Fibroblast of the aortic adventitia (primary cell): ENCODE measurements at regions not wholly inside any gene's neighbourhood (a gene's known extent, or its start where the extent isn't known, plus 50 kb on each side); places are given as distances from the start of the nearest gene placed in this dataset.

ENCODE experiments used
- DNase-seq: peaks from one replicate; pipeline ENCODE4 v3.0.0-alpha.2; 2010; ENCODE audit warnings: low read depth
- H3K4me3 ChIP-seq: 2 replicates; pipeline ENCODE4 v1.5.1; 2011; ENCODE audit warnings: low read depth, mild to moderate bottlenecking, control low read depth, low read length, moderate library complexity
- TF ChIP-seq, protein P1 (sequence below): IDR thresholded peaks from 2 replicates; pipeline ENCODE4 v1.5.1; 2011; ENCODE audit warnings: mild to moderate bottlenecking, low read length, control low read depth, inconsistent platforms; ENCODE audit not compliant: insufficient read depth

DNA sequence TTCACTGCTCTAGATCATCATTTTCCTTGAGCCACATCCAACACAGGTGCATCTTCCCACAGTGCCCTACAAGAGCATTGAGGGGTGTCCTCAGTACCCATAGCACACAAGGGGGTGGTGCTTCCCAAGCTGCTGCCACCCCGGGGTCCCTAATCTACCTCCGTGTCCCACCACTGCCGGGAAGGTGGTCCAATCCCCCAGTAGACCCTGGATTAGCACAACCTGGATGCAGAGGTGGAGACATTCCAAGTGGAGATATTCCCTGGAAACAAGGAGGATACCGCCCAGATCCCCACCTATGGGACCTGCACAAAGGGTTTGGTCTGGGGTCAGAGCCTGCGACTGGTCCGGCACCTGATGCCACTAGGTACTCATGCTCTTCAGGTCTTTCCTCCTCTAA, 284.8 kb upstream of the PPP2R2D start:
- DNase-seq: no peak
- TF ChIP-seq, protein P1, sequence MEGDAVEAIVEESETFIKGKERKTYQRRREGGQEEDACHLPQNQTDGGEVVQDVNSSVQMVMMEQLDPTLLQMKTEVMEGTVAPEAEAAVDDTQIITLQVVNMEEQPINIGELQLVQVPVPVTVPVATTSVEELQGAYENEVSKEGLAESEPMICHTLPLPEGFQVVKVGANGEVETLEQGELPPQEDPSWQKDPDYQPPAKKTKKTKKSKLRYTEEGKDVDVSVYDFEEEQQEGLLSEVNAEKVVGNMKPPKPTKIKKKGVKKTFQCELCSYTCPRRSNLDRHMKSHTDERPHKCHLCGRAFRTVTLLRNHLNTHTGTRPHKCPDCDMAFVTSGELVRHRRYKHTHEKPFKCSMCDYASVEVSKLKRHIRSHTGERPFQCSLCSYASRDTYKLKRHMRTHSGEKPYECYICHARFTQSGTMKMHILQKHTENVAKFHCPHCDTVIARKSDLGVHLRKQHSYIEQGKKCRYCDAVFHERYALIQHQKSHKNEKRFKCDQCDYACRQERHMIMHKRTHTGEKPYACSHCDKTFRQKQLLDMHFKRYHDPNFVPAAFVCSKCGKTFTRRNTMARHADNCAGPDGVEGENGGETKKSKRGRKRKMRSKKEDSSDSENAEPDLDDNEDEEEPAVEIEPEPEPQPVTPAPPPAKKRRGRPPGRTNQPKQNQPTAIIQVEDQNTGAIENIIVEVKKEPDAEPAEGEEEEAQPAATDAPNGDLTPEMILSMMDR: no peak
- no peak overlapping the region for H3K4me3 ChIP-seq

DNA sequence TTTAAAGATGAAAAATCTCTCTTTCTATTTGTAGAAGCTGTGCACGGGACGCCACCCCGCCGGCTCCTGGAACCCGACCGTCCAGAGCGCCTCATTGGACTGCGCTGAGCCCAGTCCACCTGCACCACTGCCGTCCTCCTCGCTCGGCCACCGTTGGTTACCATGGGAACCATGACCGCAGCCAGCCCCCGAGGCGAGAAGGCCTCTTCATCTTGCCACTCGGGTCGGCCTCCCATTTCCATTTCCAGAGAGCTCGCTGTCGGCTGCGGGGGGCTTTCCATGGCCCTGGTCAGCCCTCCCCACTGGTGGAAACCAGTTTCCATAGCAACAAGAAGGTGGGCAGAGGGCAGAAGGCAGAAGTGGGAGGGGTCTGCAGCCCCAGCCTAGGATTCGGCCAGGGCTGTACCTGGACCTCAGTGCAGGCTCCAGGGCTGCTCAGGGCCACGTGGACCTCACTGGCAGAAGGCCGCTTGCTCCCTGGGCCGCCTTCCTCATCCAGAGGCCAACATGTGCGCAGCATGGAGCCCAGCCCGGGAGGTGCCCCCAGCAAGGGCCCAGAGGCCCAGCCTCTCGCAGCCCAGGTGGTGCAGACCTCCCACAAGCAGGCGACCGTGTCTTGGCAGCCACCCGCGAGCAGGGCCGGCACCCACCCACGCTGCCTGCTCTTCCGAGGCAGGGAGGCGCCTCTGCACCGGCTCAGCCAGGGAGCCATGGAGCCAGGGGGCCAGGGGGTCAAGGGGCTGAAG, 283.5 kb upstream of the PPP2R2D start:
- no peak overlapping the region for H3K4me3 ChIP-seq
- no peak for DNase-seq
- TF ChIP-seq, protein P1: no peak

DNA sequence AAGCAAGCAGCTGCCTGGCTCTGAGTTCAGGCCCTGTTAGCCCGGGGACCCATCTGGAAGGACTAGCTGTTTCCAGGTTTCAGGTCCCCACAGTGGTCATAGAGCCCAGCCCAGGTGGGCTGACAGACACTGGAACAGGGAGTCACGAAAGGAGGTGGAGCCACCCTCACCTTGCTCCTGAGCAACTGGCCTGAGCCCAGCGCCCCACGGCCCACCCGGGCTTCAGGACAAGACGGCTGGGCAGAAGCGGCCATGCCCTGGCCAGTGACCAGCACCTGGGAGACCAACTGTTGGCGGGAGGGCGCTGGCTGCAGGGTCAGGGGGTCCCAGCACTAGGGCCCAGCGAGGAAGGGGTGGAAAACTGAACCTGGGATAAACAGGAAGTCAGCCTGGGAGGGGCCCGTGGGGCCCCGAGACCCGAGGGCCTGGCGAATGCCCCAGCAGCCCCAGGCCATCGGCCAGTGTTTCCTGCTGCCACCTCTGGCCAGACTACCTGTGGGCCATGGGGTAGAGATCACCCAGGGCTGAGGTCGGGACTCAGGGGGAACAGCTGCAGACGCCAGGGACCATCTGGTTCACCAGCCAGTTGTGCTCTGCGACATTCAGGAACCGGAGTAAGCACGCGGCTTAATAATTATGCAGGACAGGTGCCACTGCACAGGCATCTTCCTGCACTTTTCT, 282.1 kb upstream of the PPP2R2D start:
- TF ChIP-seq, protein P1: no peak
- no peak for DNase-seq
- no peak overlapping the region for H3K4me3 ChIP-seq

DNA sequence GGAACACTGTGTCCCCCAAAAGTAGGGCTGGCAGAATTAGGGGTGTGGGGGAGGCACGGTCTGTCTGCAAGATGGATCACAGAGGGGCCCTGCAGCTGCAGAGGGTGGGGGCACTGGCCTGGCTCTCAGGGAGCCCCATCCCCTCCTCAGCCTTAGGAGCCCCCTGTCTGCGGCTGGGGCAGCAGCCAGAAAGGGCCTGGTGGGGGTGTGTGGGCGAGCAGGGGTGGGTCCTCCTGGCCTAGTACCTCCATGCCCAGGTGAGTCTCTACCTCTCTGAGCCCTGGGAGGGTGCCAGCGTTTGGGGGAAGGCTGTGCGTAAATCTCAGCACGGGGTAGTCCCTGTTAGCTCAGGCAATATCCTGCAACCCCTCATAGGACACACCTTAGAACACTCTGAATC, 280.5 kb upstream of the PPP2R2D start:
- DNase-seq: no peak
- no peak overlapping the region for H3K4me3 ChIP-seq
- TF ChIP-seq, protein P1: no peak

DNA sequence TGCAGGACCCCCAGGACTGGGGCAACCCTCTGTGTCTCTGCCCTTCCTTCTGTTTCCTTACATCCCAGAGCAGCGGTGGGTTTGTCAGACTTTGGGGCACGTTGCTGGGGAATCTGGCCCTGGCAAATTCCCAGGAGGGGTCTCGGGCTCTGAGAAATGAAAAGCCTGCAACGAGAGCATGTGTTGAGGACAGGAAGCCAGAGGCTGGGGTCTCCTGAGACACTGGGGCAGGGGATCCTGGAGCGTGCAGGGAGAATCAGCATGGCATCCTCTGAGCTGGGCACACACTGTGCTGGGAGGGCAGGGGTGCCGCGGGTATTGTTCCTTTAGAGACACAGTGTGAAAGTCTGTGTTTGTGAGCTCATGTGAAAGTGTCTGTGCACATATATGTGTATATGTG, 279.9 kb upstream of the PPP2R2D start:
- no peak for DNase-seq
- TF ChIP-seq, protein P1: no peak
- no peak overlapping the region for H3K4me3 ChIP-seq

DNA sequence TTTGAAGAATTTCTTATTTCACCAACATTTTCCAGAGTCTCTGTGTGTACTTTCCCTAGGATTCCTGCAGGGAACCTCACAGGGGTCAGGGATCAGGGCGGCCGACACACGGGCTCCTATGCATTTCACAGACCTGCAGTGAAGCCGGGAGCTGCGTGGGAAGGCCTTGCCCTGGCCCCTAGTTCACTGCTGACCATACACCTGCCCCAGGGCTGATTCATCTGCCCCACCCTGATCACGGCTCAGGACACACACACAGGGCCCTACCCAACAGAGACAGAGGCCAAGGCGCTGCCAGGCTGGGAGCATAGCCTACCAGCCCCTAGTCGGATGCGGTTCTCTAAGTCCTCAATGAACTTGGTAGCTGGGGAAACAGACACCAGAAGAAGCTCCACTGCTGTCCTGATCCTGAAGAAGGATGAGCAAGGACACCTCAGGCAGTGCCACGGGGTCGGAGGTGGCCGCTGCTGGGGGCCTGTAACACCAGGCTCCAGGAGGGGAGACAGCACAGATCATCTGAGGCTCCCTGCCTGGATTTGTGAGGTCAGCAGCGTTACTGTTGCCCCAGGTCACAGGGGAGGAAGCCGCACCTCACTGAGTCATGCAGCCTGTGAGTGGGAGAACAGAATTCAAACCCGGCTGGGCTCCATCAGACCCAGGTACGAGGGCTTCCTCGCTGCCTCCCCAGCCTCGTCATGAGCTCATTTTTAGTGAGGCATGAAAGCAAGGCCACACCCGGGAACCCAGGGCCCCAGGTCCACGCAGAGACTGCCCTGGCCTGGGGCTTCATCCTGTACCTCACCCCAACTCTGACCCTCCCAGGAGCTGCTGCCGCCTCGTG, 278.8 kb upstream of the PPP2R2D start:
- no peak overlapping the region for H3K4me3 ChIP-seq
- TF ChIP-seq, protein P1: no peak
- DNase-seq: no peak
